ENCODE measurements at regions not wholly inside any gene's neighbourhood (a gene's known extent, or its start where the extent isn't known, plus 50 kb on each side); places are given as distances from the start of the nearest gene placed in this dataset.

DNA sequence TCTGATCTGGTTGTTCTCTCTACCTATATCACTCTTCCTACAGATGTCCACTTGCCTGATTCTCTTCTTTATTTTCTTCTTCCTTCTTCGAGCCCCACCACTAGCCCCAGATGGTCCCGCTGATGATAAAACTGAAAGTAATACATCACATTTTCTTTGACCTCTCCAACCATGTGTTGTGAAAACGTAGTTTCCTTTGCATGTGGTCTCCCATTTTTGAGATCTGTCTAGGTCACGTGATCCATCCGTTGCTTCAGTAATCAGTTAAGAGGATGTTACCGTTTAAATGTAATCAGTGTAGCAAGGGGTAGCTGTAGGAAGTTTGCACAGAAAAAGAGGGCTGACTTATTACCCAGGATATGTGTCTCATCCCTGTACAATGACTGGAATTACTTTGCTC is 426.3 kb upstream of the TLE4 start:
- peaks cover 0 to 5% of the 10 kb centered on the region in 2 donors for H3K9me3 Mint-ChIP-seq
- Histone ChIP-seq H3K27me3 (ENCODE audit: control insufficient read depth, insufficient read depth, low read length) (no peaks in the 10 kb centered on the region), H3K4me1 (ENCODE audit: control insufficient read depth, insufficient read depth, low read length) (no peaks in the 10 kb centered on the region), H3K27ac (ENCODE audit: low read length) (no peak overlapping the region), H3K9me3 (ENCODE audit: control insufficient read depth, insufficient read depth, low read length) (no peaks in the 10 kb centered on the region), H3K36me3 (ENCODE audit: control insufficient read depth, insufficient read depth, low read length) (no peaks in the 10 kb centered on the region), H3K4me3 (ENCODE audit: low read length) (no peak overlapping the region)
- 87% methylated on average over 6 of the region's 6 CpGs for WGBS (ENCODE audit: insufficient coverage)
- H3K27me3 Mint-ChIP-seq (ENCODE audit: low read depth in 2 of 2) = no peaks in the 10 kb centered on the region
- DNase-seq (no peak), ATAC-seq (no peak)
- intact Hi-C loops (cut with micrococcal nuclease) = no loop called here
- no peaks in the 10 kb centered on the region for H3K36me3 Mint-ChIP-seq
- no peak overlapping the region for H3K4me3 Mint-ChIP-seq
- TF ChIP-seq, protein P1, sequence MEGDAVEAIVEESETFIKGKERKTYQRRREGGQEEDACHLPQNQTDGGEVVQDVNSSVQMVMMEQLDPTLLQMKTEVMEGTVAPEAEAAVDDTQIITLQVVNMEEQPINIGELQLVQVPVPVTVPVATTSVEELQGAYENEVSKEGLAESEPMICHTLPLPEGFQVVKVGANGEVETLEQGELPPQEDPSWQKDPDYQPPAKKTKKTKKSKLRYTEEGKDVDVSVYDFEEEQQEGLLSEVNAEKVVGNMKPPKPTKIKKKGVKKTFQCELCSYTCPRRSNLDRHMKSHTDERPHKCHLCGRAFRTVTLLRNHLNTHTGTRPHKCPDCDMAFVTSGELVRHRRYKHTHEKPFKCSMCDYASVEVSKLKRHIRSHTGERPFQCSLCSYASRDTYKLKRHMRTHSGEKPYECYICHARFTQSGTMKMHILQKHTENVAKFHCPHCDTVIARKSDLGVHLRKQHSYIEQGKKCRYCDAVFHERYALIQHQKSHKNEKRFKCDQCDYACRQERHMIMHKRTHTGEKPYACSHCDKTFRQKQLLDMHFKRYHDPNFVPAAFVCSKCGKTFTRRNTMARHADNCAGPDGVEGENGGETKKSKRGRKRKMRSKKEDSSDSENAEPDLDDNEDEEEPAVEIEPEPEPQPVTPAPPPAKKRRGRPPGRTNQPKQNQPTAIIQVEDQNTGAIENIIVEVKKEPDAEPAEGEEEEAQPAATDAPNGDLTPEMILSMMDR (IDR thresholded peaks at IDR 0.05) = no peak
- no peaks in the 10 kb centered on the region for H3K4me1 Mint-ChIP-seq
- no peak overlapping the region for H3K27ac Mint-ChIP-seq

DNA sequence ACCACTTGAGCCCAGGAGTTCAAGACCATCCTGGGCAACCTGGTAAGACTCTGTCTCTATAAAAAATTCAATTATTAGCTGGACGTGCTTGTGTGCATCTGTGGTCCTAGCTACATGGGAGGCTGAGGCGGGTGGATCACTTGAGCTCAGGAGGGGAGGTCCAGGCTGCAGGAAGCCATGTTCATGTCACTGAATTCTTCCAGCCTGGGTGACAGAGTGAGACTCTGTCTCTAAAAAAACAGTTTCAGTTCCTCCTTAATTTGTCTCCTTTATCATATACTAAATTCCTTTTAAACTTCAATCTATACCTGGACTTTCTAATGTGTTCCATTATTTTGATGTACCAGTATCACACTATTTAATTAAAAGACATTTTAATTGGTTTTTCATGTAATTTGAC is 422.2 kb upstream of the TLE4 start:
- Mint-ChIP-seq H3K4me3 (no peak overlapping the region), H3K27me3 (ENCODE audit: low read depth in 2 of 2) (no peaks in the 10 kb centered on the region), H3K4me1 (no peaks in the 10 kb centered on the region), H3K36me3 (no peaks in the 10 kb centered on the region), H3K9me3 (peaks cover 0 to 7% of the 10 kb centered on the region in 2 donors), H3K27ac (no peak overlapping the region)
- no peak overlapping the region for H3K4me3 ChIP-seq (ENCODE audit: low read length)
- 79% methylated on average over 2 of the region's 2 CpGs for WGBS (ENCODE audit: insufficient coverage)
- no peaks in the 10 kb centered on the region for H3K9me3 ChIP-seq (ENCODE audit: control insufficient read depth, insufficient read depth, low read length)
- TF ChIP-seq, protein P1 (IDR thresholded peaks at IDR 0.05) = no peak
- intact Hi-C loops (cut with micrococcal nuclease) = no loop called here
- DNase-seq = no peak
- no peaks in the 10 kb centered on the region for H3K36me3 ChIP-seq (ENCODE audit: control insufficient read depth, insufficient read depth, low read length)
- H3K27ac ChIP-seq (ENCODE audit: low read length) = no peak overlapping the region
- no peaks in the 10 kb centered on the region for H3K27me3 ChIP-seq (ENCODE audit: control insufficient read depth, insufficient read depth, low read length)
- ATAC-seq = no peak
- no peaks in the 10 kb centered on the region for H3K4me1 ChIP-seq (ENCODE audit: control insufficient read depth, insufficient read depth, low read length)

DNA sequence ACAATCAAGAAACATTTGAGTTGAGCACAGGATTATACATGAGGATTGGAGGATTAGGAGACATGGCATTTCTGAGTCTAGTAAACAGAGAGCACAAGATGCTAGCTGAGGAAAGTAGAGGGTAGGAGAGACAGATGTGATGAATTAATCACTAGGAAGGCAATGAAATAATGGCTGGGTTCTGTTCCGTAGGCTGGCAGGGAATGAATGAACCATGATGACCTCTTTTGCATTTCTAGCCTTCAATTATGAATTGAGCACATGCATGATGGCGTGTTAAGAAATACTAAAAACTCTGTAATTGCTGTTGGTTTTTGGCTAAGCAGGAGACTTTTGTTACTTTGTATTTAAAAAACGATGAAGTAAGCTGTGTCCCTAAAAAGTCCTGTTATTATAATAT is 420.0 kb upstream of the TLE4 start:
- TF ChIP-seq, protein P1 (IDR thresholded peaks at IDR 0.05) = no peak
- H3K9me3 Mint-ChIP-seq = peaks cover 0 to 4% of the 10 kb centered on the region in 2 donors
- Histone ChIP-seq H3K27me3 (ENCODE audit: control insufficient read depth, insufficient read depth, low read length) (no peaks in the 10 kb centered on the region), H3K4me3 (ENCODE audit: low read length) (no peak overlapping the region), H3K27ac (ENCODE audit: low read length) (no peak overlapping the region), H3K36me3 (ENCODE audit: control insufficient read depth, insufficient read depth, low read length) (no peaks in the 10 kb centered on the region), H3K9me3 (ENCODE audit: control insufficient read depth, insufficient read depth, low read length) (no peaks in the 10 kb centered on the region), H3K4me1 (ENCODE audit: control insufficient read depth, insufficient read depth, low read length) (no peaks in the 10 kb centered on the region)
- intact Hi-C loops (cut with micrococcal nuclease) = no loop called here
- ATAC-seq (no peak), DNase-seq (no peak)
- 95% methylated on average over 3 of the region's 3 CpGs for WGBS (ENCODE audit: insufficient coverage)
- no peak overlapping the region for H3K27ac Mint-ChIP-seq
- H3K4me1 Mint-ChIP-seq = no peaks in the 10 kb centered on the region
- H3K4me3 Mint-ChIP-seq = no peak overlapping the region
- no peaks in the 10 kb centered on the region for H3K36me3 Mint-ChIP-seq
- H3K27me3 Mint-ChIP-seq (ENCODE audit: low read depth in 2 of 2) = no peaks in the 10 kb centered on the region

DNA sequence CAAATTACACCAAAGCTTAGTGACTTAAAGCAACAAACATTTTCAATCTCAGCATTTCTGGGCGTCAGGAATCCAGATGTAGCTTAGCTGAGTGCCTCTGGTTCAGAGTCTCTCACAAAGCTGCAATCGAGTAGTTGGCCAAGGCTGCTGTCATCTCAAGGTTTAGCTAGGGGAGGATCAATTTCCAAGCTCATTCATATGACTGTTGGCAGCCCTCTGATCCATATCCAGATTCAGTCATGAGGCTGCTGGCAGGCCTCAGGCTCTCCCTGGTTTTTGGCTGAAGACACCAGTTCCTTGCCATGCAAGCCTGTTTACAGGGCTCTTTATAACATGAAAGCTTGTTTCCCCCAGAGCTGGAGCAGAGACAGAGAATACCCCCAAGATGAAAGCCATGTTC is 419.5 kb upstream of the TLE4 start:
- Histone ChIP-seq H3K27ac (ENCODE audit: low read length) (no peak overlapping the region), H3K9me3 (ENCODE audit: control insufficient read depth, insufficient read depth, low read length) (no peaks in the 10 kb centered on the region), H3K36me3 (ENCODE audit: control insufficient read depth, insufficient read depth, low read length) (no peaks in the 10 kb centered on the region), H3K27me3 (ENCODE audit: control insufficient read depth, insufficient read depth, low read length) (no peaks in the 10 kb centered on the region), H3K4me3 (ENCODE audit: low read length) (no peak overlapping the region), H3K4me1 (ENCODE audit: control insufficient read depth, insufficient read depth, low read length) (no peaks in the 10 kb centered on the region)
- 83% methylated on average over 2 of the region's 2 CpGs for WGBS (ENCODE audit: insufficient coverage)
- TF ChIP-seq, protein P1 (IDR thresholded peaks at IDR 0.05) = no peak
- intact Hi-C loops (cut with micrococcal nuclease) = no loop called here
- no peak overlapping the region for H3K4me3 Mint-ChIP-seq
- H3K9me3 Mint-ChIP-seq = peaks cover 0 to 4% of the 10 kb centered on the region in 2 donors
- H3K27me3 Mint-ChIP-seq (ENCODE audit: low read depth in 2 of 2) = no peaks in the 10 kb centered on the region
- ATAC-seq = no peak
- no peaks in the 10 kb centered on the region for H3K36me3 Mint-ChIP-seq
- no peak overlapping the region for H3K27ac Mint-ChIP-seq
- H3K4me1 Mint-ChIP-seq = no peaks in the 10 kb centered on the region
- no peak for DNase-seq
